8988T (cell line): ENCODE measurements at regions not wholly inside any gene's neighbourhood (a gene's known extent, or its start where the extent isn't known, plus 50 kb on each side); places are given as distances from the start of the nearest gene placed in this dataset.

Source experiments
- DNase-seq: peaks from one replicate; pipeline ENCODE4 v3.0.0; 2011

DNA sequence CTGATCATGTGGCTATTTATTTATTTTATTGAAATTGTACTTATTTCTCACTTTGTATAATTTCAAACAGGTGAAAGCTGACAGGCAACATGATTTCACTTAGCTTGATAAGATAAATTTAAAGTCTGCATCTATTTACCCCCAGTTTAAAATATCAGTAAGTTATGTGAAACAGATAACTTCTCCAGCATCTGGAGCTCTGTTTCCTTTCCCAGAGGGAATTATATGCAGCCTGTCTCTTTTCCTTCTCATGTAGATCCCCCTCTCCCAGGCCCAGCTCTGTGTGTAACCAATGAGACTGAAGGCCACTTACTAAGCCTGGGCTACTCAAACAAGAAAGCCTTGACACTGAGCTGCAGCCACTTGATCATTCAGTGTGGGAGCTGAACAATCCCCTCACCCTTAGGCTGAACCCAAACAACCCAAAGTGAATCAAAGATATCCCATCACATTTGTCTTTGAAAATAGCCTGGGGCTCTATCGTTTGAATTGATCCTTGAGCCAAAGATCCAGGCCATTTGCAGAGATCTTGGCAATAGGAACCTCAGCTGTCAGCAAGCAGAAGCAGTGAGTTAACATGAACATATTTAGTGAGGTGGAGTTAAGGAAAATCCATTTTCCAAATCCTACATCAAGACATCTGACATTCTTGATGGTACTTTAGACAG, 383.9 kb downstream of the TGFB2 start:
- DNase-seq, result no peak

DNA sequence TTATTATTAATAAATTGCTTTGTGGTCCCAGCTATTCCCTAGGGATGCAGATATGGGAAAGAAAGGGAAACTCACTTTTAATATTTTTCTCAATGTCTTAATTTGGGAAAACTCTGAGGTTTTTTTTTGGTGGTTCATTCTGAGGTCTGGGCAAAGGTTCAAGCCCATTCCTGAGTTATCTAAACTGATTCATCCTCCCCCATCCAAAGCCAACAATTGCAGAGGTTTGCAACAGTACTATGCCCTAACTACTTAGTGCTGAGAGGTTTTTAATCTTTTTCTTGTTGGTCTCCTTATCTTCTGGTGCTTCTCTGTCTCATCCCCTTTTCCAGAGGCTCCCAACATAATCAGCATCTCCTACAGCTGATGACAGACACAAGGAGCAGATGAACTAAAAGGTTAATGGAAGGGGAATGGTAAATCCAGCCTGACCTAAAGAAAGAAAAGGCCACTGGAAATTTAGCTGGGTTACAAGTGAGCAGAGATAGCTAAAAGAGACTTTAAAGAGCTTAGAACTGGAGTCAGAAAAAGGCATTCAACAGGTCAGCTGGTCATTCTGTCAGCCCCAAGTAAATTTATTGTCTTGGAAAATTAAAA, 390.4 kb downstream of the TGFB2 start:
- DNase-seq, result no peak

DNA sequence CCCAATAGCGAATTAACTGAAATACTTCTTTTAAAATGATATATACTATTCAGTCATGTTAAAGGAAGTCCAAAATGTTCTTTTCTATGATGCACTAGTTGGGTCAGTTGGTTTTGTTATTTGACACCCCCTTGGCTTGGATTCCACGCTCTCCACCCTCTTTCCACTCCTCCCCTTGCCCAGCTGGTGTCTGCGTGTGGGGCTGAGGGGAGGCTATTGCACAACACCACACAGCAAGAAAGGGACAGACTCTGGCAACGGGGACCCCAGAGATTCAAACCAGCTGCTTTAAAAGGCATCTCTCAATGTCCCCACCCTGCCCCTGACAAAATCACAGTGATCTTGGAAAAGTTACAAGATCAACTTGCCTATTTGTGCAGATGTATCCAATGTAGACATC, 394.3 kb downstream of the TGFB2 start:
- DNase-seq, result no peak

DNA sequence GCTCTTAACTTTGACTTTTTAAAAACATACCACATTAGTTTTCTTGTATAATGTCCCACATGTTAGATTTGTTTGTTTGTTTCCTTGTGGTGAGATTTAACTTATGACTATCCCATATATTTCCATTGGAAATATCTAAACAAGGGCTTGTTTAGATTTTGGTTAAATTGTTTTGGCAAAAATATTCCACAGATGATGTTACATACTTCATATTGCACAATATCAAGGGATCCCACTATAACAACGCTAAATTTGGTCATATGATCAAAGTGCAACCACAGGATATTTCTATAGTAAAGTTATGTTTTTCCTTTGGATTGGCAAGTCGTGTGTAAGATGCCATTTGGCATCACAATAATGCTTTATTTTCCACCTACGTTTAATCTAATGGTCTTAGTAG, 396.7 kb downstream of the TGFB2 start:
- no peak for DNase-seq

DNA sequence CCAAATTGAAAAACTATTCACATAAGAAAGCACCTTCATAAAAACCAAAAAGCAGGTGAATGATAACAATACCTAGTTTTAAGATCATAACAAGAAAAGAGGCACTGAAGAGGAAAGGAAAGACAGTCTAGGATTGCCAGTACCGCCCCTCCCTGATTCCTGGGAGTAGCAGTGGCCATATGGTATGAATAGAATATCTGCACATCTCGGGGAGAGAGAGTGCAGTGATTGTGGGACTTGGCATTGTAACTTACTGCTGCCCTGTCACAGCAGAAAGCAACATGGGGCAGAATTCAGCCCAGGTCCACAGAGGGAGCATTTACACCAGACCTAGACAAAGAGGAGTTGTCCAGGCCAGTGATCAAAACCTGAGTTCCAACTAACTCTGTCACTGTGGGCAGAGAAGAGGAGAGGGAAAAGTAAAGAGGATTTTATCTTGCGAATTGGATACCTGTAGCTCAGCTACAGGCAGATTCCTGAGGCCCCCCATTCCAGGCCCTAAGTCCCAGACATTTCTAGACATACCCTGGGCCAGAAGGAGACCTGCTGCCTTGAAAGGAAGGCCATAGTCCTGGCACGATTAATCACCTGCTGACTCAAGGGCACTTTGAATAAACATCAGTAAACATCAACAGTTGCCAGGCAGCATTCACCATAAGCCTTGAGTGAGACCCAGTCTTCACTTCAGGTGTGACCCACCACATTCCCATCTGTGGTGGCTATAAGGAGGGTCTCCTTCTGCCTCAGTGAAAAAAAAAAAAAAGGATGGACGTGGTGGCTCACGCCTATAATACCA, 397.5 kb downstream of the TGFB2 start:
- DNase-seq, result no peak

DNA sequence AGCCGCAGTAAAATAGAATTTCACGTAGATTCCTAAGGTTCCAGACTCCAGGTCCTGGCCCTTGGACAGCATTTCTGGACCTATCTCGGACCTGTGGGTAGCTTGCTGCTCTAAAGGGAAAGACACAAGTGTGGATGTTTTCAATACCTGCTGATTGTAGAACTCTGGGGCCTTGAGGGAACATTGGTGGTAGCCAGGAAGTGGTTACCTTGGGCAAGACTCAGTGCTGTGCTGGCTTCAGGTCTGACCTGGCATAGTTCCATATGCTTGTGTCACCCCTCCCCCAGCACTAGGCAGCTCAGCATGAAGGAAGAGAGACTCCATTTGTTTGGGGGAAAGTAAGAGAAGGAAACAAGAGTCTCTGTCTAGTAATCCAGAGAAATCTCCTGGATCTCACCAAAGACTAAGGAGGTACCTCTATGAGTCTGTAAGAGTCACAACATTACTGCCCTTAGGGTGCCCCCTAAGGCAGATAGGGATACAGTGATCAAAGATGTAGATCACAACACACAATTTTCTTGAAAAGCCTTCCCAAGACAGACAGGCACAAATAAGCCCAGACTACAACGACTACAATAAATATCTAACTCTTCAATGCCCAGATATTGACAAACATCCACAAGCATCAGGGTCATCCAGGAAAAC, 398.8 kb downstream of the TGFB2 start:
- DNase-seq, result no peak

DNA sequence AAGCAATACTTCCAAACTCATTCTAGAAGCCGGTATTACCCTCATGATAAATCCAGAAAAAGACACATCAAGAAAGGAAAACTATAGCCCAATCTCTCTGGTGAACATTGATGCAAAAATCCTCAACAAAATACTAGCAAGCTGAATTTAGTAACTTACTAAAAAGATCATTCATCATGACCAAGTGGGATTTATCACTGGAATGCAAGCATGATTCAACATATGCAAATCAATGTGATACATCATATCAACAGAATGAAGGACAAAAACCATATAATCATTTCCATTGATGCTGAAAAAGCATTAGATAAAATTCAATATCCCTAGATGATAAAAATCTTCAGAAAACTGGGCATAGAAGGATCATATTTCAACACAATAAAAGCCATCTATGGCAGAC, 402.9 kb downstream of the TGFB2 start:
- no peak for DNase-seq

DNA sequence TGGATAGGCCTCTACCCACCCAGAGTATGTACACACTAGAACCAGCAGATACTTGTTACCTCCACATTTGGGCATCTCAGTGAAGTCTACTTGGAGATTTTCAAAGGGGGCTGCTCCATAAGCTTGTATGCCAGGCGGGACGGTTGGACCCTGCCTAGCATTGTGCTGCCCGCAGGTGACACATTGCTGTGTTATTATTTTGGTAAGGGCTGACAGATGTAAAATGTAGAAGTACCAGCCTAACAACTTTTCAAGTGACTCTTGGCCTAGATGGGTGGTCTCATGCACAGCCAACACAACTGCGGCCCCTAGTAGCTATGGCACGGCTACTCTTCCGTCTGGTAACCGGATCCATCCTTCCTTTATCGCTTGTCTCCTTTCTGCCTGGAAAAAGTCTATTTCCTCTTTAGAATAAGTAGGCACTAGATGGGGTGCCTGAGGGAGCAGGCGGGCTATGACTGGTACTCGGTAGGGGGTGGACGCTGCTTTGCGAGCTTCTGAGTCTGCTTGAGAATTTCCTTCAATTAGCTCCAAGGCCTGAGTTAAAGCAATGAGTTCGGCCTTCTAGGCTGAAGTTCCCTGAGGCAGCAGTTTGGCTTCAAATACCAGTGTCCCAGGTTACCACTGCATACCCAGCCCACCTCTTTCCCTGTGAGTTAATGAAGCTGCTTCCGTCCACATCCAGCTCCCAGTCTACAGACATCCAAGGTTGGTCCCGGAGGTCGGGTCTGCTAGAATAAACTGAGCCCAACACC, 405.3 kb downstream of the TGFB2 start:
- DNase-seq, result no peak

DNA sequence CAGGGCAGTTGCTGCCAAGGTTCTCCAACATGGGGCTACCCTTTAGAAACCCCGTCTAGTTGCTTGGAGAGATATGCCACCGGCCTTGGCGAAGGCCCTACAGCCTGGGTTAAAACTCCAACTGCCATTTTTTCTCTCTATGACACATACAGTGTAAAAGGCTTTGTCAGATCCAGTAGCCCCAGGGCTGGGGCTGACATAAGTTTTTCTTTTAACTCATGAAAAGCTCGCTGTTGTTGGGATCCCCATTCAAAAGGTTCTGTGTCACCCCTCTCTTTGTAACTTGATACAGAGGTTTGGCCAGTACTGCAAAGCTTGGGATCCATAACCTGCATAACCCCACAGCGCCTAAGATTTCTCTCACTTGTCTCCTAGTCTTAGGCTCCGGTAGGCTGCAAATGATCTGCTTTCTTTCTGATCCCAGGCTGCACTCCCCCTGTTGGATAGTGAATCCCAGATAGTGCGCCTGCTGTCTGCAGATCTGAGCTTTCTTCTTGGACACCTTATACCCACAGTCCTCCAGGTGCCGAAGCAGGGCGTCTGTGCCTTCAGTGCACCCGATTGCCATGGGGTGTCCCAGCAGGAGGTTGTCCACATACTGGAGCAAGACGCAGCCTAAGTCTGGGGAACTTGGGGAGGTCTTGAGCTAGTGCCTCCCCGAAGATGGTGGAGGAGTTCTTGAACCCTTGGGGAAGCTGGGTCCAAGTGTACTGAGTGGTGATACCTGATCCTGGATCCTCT, 406.2 kb downstream of the TGFB2 start:
- DNase-seq, result no peak

DNA sequence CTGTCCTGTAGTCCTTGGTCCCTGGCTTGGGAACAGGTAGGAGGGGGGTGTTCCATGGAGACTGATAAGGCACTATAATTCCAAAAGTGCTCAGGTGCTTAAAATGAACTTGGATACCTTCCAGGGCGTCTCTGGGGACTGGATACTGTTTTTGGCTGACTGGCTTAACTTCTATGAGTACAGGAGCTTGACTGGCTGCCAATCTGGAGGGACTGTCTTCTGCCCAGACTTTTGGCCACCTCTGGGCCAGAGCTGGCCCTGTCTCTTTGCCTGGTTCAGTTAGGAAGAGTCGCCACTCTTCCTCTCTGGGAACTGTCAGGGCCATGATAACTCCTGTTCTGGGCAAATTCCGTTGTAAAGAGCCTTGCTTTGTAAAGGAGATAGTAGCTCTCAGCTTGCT, 407.0 kb downstream of the TGFB2 start:
- DNase-seq, result no peak

DNA sequence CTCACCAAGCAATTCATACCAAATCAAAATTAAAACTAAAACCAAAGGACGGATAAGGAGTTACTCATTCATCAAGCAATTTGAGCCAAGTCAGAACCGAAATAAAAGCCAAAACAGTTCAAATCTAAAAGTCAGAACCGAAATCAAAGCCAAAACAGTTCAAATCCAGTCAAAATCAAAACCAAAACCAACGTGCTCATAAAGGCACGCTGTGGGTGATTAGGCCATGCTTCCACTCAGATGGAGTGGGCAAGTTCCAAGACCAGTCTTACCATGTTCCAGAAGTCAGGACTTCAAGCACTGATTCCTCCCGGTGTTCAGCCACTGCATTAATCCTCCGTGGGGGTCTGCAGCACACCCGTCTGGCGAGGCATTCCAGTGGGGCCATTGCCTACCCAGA, 409.3 kb downstream of the TGFB2 start:
- DNase-seq, result no peak

DNA sequence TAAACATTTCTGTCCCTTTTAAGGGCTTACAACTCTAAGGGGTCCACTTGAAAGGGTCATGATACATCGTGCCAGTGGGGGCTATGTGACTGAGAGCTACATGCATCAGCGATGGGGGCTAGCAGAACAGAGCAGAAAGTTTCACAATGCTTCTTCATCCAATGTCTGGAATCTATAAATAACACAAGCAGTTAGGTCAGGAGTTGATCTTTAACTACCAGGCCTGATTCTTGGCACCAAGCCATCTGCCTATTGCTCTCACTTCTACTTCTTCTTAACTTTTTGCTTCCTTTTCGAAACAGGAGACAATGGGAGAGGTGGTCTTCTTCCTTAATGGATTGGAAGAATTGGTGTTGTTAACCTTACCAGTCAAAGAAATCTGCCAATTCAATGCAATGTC, 410.0 kb downstream of the TGFB2 start:
- no peak for DNase-seq

DNA sequence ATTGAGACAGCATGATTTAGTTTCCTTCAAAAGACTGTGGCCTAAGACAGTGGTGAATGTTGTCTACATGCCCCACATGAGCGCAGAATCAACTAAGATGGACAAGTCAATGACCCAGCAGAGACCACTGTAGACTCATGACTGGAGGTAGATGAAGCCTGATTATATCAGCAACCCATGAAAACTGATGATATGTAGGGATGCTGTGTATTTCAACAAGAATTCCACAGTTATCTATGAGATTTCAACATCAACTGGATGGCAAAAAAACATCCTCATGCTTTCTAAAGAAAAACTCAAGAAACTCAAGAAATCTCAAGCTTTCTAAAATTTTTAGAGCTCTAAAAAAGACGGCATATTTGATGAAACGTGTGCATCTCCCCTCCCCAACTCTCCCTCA, 413.9 kb upstream of the LYPLAL1 start:
- DNase-seq, result no peak

DNA sequence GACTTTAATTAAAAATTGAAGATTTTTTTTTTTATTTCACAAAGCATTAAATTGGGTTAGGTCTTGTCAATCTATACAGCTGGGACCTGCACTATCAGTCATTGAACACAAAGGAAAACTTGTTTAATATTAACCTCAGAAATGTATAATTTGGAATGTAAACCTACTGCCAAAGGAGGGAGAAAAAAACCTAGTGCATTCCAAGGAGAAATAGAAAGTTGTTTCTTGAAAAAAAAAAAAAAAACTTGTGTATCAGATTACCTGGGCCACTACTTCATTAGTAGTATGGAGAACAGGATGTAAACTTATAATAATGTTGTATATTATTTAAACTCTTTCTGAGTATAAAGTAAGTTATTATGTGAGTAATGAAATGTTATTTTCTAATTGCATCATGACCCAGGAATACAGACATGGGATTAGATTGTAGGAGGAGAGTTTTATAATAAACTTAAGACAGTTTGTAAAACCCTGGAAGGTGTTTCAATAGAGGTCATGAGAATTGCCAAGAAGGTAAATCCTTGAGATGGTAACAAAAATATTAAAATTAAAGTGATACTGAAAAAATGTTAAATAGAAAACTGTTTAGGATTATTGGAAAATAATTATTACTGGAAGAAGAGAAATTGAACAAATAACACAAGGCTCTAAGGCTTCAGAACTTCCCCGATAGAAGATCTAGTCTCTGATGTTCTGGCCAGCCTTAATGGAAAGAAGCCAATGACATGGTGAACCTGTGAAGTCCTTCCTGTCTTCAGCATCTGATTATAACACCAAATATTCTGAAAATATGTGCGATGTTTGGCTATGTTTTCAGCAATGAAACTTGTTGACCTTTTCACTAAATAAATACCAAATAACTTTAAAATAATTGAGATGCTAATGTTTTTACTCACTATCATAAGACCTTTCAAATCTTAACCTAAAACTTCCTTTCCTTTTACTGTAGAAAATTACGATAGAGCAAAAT, 412.8 kb upstream of the LYPLAL1 start:
- no peak for DNase-seq

DNA sequence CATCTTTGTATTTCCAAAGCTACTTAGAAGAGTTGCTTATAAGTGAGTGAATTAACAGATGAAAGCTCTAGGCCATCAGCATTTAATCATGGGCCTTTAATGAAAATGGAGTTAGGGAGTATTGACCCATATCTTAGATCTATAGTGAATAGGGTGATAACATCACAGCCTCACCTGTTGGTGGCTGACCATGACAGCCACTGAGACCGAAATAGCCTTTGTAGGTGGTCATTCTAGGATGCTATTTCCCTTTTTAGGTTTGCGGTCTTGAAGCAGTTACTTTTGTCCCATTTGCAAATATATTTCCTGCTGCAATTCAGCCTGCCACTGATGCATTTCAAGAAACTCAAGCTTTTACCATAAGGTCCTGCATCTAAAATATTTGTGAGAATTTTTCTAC, 410.1 kb upstream of the LYPLAL1 start:
- no peak for DNase-seq

DNA sequence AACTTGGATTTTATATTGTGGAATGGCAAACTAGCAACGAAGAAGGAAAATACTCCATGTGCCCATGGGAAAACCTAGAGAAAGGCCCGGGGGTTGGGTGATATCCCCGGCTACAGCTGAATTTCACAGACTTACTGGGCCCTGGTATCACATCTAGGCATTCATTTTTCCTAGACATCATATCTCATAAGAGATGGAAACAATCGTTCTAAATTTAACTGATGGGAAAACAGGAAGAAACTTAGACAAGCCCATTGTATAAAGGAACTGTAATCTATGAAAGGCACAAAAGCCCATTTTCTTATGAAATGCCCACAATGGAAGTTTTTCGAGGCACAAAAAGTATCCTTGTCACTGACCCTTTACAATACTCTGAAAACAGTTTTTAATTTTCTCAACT, 407.9 kb upstream of the LYPLAL1 start:
- no peak for DNase-seq

DNA sequence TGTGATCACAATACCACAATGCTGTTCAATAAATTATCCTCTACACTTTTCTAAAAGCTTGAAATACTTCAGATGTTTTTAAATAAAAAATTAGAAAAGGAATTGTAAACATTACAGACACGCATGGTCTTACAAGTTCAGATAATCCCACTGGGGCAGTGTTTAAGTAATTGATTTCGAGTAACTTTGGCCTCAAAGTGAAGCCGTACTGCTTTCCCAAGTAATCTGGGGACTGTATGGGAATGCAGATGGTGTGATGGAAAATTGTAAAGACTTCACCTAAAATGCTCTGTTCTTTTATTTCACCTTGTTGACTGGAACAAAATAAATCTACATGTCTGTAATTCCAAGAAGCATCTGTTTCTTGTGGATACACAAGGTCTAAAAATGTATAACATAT, 401.7 kb upstream of the LYPLAL1 start:
- no peak for DNase-seq

DNA sequence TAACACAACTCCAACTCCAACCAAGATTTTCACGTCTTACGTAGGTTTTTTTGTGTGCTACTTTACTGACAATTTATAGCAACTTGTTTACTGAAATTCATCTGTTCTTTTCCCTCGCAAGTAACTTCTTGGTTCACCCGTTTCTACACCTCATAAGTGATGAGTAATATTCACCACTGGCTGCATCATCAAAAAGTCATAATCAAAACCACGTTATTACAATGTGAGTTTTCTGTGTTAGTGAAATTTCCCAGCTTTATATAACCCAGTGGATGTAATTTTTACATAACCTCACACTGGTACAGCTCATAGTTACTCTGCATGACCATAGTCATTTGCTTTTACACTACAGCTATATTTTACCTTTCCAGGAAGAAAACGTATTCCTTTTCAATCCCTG, 401.1 kb upstream of the LYPLAL1 start:
- no peak for DNase-seq

DNA sequence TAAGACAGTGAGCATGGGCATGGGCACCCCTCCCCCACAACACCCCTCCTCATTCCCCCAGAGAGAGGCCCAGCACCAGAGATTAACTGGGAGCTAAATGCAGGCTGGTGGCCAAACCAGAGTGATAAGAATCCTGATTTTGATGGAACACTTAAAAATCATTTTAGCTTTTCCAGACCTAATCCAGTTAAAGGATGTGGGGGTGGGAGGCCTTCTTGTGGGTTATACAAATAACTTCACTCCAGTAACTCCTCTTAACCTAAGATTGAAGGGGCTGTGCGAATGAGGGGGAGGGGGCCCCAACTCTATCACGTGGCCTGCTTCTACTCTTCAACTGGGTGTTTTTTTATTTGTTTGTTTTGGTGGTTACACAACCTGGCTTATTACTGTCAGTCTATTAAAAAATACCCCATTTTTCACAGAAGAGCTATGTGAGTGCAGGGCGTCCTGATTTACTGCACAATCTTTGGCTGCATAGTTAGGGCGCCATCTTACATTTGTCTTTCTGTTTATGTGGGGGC, 398.1 kb upstream of the LYPLAL1 start:
- no peak for DNase-seq

DNA sequence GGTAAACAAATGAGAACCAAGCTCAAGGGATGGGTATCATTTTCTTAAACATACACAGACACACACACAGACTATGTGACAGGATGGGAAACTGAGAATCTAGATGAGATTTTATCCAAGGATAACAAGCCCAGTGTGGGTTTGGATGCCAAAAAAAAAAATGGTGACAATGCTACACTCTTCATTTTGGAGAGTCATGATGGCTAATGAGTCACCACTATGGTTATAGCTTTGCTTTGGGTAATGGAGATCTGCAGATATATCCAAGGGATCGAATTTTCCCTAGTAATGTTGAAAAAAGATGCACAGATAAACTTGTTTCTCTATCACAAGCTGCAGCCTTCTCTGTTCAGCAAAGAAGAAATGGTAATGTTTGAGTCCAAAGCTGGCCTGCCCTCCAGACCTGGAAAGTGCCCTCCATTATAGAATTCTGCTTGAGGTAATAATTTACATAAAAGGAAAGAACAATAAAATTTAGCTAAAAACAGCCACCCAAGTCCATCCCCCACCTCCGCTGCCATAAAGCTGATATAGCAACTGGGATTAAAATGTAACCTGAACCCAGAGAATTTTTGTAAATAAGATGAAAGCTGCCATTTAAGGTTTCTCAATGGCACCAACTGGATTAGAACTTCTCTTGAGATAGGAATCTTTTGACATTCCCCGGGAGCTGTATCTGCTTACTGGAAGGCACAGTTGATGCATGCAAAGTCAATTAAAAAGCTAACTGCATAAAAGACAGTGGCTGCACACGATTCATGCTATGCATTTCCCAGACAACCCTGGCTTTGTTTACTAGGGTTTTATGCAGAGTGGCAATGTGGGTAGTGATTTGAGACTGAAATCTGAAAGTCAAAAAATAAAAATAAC, 395.2 kb upstream of the LYPLAL1 start:
- no peak for DNase-seq
